ENCODE measurements at regions not wholly inside any gene's neighbourhood (a gene's known extent, or its start where the extent isn't known, plus 50 kb on each side); places are given as distances from the start of the nearest gene placed in this dataset.

DNA sequence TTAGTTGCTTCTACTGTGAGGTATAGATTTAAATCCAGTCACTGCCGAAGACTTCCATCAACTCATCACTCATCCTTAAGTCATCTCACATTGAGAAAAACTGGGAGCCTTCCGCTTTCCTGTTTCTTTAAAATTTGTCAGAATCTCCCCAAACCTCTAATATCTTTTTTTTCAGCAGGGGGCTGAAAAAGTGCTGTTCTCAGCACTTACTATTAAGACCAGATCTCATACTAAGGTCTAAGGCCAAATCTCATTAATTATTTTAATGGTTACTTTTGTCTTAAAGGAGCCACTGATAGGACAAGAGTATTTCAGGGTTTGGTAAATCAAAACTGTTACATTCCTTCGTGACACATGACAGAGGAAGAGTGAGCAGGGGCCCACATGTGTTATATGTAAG, 134.6 kb upstream of the PRSS3 start:
- Histone ChIP-seq H2BK15ac (ENCODE audit: low read depth, low read length) (no peak overlapping the region), H3K4me1 (ENCODE audit: control insufficient read depth, insufficient read depth, low read length) (no peaks in the 10 kb centered on the region), H3K27me3 (ENCODE audit: control insufficient read depth, insufficient read depth, low read length) (peaks cover 15% of the 10 kb centered on the region), H3K56ac (ENCODE audit: extremely low read depth, insufficient read depth, low read length) (no peak overlapping the region), H2AK9ac (replicated peaks; ENCODE audit: low read depth, low read length, poor library complexity) (no peak overlapping the region), H3K79me1 (ENCODE audit: low read depth in 1 of 2, low read length in 2 of 2) (no peaks in the 10 kb centered on the region), H3K4ac (ENCODE audit: low read depth, low read length) (no peak overlapping the region), H4K8ac (ENCODE audit: low read depth in 2 of 2, low read length in 2 of 2) (no peak overlapping the region), H3K14ac (replicated peaks; ENCODE audit: low read depth, low read length) (no peak overlapping the region), H4K91ac (ENCODE audit: insufficient read depth, low read depth, low read length) (no peak overlapping the region), H3K18ac (ENCODE audit: low read depth, low read length) (no peak overlapping the region), H2BK5ac (ENCODE audit: low read depth, low read length, poor library complexity, severe bottlenecking) (no peak overlapping the region), H4K5ac (ENCODE audit: low read depth, low read length) (no peak overlapping the region), H3K4me2 (ENCODE audit: low read depth, low read length) (no peak overlapping the region), H3K9me1 (ENCODE audit: insufficient read depth, low read length) (no peaks in the 10 kb centered on the region), H4K20me1 (ENCODE audit: insufficient read depth, low read length) (no peaks in the 10 kb centered on the region), H3K27ac (ENCODE audit: insufficient read depth, low read length) (no peak overlapping the region), H3K9ac (ENCODE audit: low read depth, low read length) (no peak overlapping the region), H2AFZ (replicated peaks; ENCODE audit: low read length, poor library complexity) (no peak overlapping the region), H2AK5ac (ENCODE audit: low read depth, low read length) (no peak overlapping the region), H3K4me3 (ENCODE audit: insufficient read depth, low read depth, low read length) (no peak overlapping the region), H2BK20ac (ENCODE audit: low read depth, low read length) (no peak overlapping the region), H3K23ac (ENCODE audit: low read depth, low read length) (no peak overlapping the region), H2BK120ac (ENCODE audit: low read depth, low read length) (no peak overlapping the region), H3K36me3 (ENCODE audit: control insufficient read depth, insufficient read depth, low read length) (no peaks in the 10 kb centered on the region), H3K9me3 (ENCODE audit: control insufficient read depth, insufficient read depth, low read length) (no peaks in the 10 kb centered on the region)
- no peak for DNase-seq
- in situ Hi-C loops (cut with MboI; ENCODE audit: low sequenced_read_pairs) (no loop called here), dilution Hi-C loops (cut with HindIII; ENCODE audit: low sequenced_read_pairs, unreplicated experiment) (no loop called here), intact Hi-C loops (cut with micrococcal nuclease) (no loop called here)
- no peak for ATAC-seq (ENCODE audit: low read depth)
- TF ChIP-seq BHLHE40 (IDR thresholded peaks at IDR 0.05; ENCODE audit: low read depth, low read length) = no peak
- peak; percentile 82 for TF ChIP-seq MAFK (IDR thresholded peaks at IDR 0.05; ENCODE audit: low read depth, low read length)
- no CpG with 5 or more reads among the region's 3 CpGs for WGBS, 2 experiments (ENCODE audit: extremely low coverage in 2 of 2, insufficient read length in 1 of 2)
- ChIA-PET POLR2A (ENCODE audit: unreplicated experiment) (no interaction called here), CTCF (no interaction called here)
- no TSS peak for BruUV-seq (replicated peaks)

Measured in IMR-90 (cell line).